Fibroblast of the aortic adventitia (primary cell): ENCODE measurements at regions not wholly inside any gene's neighbourhood (a gene's known extent, or its start where the extent isn't known, plus 50 kb on each side); places are given as distances from the start of the nearest gene placed in this dataset.

ENCODE experiments used
- DNase-seq: peaks from one replicate; pipeline ENCODE4 v3.0.0-alpha.2; 2010; ENCODE audit warnings: low read depth
- H3K4me3 ChIP-seq: 2 replicates; pipeline ENCODE4 v1.5.1; 2011; ENCODE audit warnings: low read depth, mild to moderate bottlenecking, control low read depth, low read length, moderate library complexity
- TF ChIP-seq, protein P1 (sequence below): IDR thresholded peaks from 2 replicates; pipeline ENCODE4 v1.5.1; 2011; ENCODE audit warnings: mild to moderate bottlenecking, low read length, control low read depth, inconsistent platforms; ENCODE audit not compliant: insufficient read depth

DNA sequence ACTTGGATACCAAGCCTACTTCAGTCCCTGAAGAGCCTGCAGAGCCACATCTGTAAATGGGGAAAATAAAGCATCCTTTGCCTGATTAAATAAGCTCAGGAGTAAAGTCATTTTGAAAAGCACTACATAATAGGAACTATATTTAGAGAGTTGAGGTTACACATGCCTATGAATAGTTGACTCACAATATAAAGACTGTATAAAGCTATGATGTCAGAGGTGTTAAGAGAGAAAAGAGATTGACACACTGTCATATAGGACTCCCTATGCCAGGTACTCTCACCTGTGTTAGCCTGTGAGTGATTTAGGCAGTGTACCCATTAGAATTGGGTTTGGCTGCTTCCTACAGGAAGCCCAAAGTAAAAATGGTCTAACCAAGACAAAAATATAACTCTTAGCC lies 87.7 kb upstream of the CRHR1 start:
- TF ChIP-seq, protein P1, sequence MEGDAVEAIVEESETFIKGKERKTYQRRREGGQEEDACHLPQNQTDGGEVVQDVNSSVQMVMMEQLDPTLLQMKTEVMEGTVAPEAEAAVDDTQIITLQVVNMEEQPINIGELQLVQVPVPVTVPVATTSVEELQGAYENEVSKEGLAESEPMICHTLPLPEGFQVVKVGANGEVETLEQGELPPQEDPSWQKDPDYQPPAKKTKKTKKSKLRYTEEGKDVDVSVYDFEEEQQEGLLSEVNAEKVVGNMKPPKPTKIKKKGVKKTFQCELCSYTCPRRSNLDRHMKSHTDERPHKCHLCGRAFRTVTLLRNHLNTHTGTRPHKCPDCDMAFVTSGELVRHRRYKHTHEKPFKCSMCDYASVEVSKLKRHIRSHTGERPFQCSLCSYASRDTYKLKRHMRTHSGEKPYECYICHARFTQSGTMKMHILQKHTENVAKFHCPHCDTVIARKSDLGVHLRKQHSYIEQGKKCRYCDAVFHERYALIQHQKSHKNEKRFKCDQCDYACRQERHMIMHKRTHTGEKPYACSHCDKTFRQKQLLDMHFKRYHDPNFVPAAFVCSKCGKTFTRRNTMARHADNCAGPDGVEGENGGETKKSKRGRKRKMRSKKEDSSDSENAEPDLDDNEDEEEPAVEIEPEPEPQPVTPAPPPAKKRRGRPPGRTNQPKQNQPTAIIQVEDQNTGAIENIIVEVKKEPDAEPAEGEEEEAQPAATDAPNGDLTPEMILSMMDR = no peak
- H3K4me3 ChIP-seq = no peak overlapping the region
- DNase-seq = no peak

DNA sequence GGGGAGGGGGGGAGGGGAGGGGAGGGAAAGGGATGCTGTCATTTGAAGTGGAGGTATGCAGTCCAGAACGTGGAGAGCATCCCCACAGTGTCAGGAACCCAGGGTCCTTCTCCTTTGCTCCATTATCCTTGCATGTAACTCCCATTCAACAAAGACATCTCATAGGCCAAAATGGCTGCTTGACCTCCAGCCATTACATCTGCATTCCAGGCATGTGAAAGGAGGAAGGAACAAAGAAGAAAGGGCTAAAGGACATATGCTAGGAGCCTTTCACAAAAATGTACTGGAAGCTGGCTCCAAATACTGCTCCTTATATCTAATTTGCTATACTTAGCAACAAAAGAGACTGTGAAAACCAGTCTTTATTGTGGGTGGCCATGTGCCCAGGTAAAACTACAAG lies 87.0 kb upstream of the CRHR1 start:
- H3K4me3 ChIP-seq = no peak overlapping the region
- no peak for DNase-seq
- TF ChIP-seq, protein P1 = no peak

DNA sequence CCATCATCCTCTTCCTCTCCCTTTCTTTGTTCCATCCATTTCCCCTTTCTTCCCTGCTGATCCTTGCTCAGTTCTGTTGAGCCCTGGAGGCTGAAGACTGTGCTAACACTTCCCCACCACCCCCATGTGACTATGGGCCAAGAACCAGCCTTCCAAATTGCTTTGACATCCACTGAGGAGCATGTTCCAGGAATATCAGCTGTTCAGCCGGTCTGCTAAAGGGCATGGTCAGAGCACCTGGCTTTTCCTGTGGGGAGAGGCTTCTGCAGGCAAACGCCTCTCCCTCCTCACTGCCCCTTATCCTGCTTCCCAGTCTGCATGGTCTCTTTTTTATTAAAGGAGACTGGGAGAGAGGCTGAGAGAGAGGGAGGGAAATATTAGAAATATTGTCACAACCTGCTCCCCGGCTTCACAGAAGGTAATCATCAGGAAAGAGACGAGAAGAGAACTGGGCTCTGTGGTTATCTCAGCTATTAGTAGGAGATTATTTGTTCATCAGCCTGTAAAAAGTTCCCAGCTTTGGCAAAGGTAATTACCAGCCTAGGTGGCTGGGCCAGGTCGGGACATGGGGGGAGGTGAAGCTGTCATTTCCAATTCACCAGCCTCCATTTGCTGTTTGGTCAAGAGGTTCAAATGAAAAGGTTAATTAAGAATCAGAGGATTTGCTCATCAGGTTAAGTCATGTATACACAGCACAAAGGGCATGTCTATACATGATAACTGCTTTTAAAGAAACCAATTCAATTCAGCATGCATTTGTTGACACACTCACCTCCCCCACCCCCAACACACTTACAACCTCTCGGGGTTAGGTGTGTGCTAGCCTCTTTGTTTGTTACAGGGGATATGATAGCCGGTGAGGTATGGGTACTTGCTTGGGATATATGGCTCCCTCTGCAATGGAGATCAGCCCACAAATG lies 83.7 kb upstream of the CRHR1 start:
- TF ChIP-seq, protein P1 = no peak
- no peak overlapping the region for H3K4me3 ChIP-seq
- DNase-seq = no peak

DNA sequence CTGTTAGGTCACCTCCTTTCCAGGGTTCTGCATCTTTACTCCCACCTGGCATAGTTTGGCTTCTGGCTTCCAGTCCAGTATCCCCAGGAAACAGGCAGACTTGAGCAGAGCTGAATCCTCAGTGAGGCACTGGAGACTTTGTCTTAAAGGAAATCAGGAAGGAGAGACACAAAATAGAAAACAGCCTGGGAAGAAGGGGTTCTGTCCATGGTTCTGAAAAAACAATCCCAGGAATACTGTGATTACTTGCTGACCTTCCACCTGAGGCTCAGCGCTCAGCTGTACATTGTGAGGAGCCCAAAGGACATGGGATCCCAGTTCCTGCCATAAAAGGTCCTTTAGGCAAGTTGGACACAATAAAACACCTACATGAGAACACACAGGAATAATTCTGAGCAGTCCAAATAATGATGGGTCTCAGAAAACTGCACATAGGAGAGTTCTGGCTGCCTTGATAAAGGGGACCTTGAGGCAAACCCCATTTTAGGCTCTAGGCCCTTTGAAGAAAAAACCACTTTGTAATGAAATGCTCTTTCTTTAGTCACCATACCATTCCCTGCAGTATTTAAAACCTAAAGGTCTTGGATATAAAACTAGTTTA lies 81.4 kb upstream of the CRHR1 start:
- TF ChIP-seq, protein P1 = no peak
- no peak overlapping the region for H3K4me3 ChIP-seq
- DNase-seq = peak; percentile 45

DNA sequence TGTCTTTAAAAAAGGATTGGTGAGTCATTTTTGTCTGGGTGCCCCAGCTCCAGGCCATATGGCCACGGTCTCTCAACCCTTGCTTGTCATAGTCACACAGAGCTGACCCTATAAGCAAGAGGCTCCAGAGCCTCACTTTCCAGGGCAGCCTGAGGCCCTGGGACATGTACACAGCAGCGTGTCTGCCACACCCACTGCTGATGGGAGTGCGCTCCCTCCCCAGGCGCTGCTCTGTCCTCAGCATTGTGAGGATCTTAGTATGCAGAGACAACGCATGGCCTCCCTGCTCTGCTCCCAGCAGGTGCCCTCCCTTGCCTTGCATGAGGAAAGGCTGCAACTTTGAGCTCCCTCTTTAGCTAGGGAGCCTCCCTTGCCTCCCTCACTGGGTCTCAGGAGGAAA lies 80.8 kb upstream of the CRHR1 start:
- no peak for DNase-seq
- H3K4me3 ChIP-seq = no peak overlapping the region
- TF ChIP-seq, protein P1 = no peak

DNA sequence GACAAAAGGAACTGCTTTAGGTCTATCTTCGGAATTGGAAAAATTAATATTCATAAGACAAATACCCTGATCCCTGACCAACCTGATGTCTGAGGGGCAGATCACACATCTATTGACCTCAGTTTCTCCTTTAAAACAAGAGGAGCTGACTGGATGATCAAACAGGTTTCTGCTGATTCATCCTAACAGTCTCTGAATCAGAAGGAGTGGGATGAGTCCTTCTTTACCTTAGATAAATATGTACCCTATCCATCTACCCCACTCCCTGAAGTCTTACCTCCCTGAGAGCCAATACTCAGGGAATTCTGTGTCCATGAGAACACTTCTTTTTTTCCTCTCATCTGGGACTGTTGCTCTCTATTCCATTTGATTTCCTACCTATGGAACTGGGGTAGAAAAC lies 80.3 kb upstream of the CRHR1 start:
- DNase-seq = no peak
- no peak overlapping the region for H3K4me3 ChIP-seq
- TF ChIP-seq, protein P1 = no peak
